ENCODE measurements at regions not wholly inside any gene's neighbourhood (a gene's known extent, or its start where the extent isn't known, plus 50 kb on each side); places are given as distances from the start of the nearest gene placed in this dataset.

GRCh38 chr6:167676666-167677421 lies 149.9 kb upstream of the AFDN start:
- TF ChIP-seq CTCF (conservative IDR thresholded peaks at IDR 0.05) (no peak), ZFX (IDR thresholded peaks at IDR 0.05) (no peak)
